Neural progenitor cell (in vitro differentiated cells): ENCODE measurements at regions not wholly inside any gene's neighbourhood (a gene's known extent, or its start where the extent isn't known, plus 50 kb on each side); places are given as distances from the start of the nearest gene placed in this dataset.

Source experiments
- CTCF ChIP-seq: fragments of 200-600 bp; sonication (generic); IDR thresholded peaks from 2 replicates; pipeline ENCODE4 v1.5.1; 2017; ENCODE audit warnings: antibody characterized with exemption, mild to moderate bottlenecking
- EZH2 ChIP-seq: fragments of 200-600 bp; sonication (generic); IDR thresholded peaks from 2 replicates; pipeline ENCODE4 v1.6.1; 2017; ENCODE audit warnings: antibody characterized with exemption, mild to moderate bottlenecking, moderate library complexity

GRCh38 chr2:43073401-43073825, 153.0 kb downstream of the ZFP36L2 start:
- no peak for TF ChIP-seq CTCF
- no peak for TF ChIP-seq EZH2
